SJSA1 (cell line): ENCODE measurements at regions not wholly inside any gene's neighbourhood (a gene's known extent, or its start where the extent isn't known, plus 50 kb on each side); places are given as distances from the start of the nearest gene placed in this dataset.
A peak's percentile ranks its signal among the peaks of the same experiment; 100 is the strongest.

Source experiments
- DNase-seq, 2 experiments: peaks; one replicate each; pipeline ENCODE4 v3.0.0-alpha.2; 2015 to 2020; ENCODE audit warnings: low spot score in 2 of 2, low read depth in 1 of 2
- H3K27ac ChIP-seq: fragments of 250-450 bp; sonication (Bioruptor Pico); 2 replicates; pipeline ENCODE4 v1.5.1; 2020; ENCODE audit warnings: mild to moderate bottlenecking, moderate library complexity
- H3K27me3 ChIP-seq: fragments of 250-450 bp; sonication (Bioruptor Pico); replicated peaks from 2 replicates; pipeline ENCODE4 v1.5.1; 2020; ENCODE audit warnings: mild to moderate bottlenecking, moderate library complexity
- H3K36me3 ChIP-seq: fragments of 250-450 bp; sonication (Bioruptor Pico); 2 replicates; pipeline ENCODE4 v1.5.1; 2020; ENCODE audit warnings: mild to moderate bottlenecking
- H3K4me1 ChIP-seq: fragments of 250-450 bp; sonication (Bioruptor Pico); replicated peaks from 2 replicates; pipeline ENCODE4 v1.6.1; 2021; ENCODE audit warnings: mild to moderate bottlenecking
- H3K4me3 ChIP-seq: fragments of 250-450 bp; sonication (Bioruptor Pico); 2 replicates; pipeline ENCODE4 v1.5.1; 2020; ENCODE audit warnings: mild to moderate bottlenecking
- H3K9me3 ChIP-seq: fragments of 250-450 bp; sonication (Bioruptor Pico); replicated peaks from 2 replicates; pipeline ENCODE4 v1.5.1; 2020; ENCODE audit warnings: mild to moderate bottlenecking

GRCh38 chr19:30762651-30763050, 390.5 kb downstream of the ZNF536 start:
- no peak overlapping the region for H3K4me3 ChIP-seq
- no peaks in the 10 kb centered on the region for H3K9me3 ChIP-seq
- H3K36me3 ChIP-seq: no peaks in the 10 kb centered on the region
- no peak overlapping the region for H3K27ac ChIP-seq
- no peaks in the 10 kb centered on the region; the same call in none of the 2 replicates for H3K27me3 ChIP-seq
- H3K4me1 ChIP-seq: no peaks in the 10 kb centered on the region
- DNase-seq: no peak

GRCh38 chr19:30760014-30760413, 387.8 kb downstream of the ZNF536 start:
- H3K4me1 ChIP-seq: no peaks in the 10 kb centered on the region
- H3K9me3 ChIP-seq: no peaks in the 10 kb centered on the region
- no peak overlapping the region for H3K4me3 ChIP-seq
- H3K27me3 ChIP-seq: no peaks in the 10 kb centered on the region; the same call in none of the 2 replicates
- DNase-seq: peak in 1 of 2 experiments; percentile 18
- no peaks in the 10 kb centered on the region for H3K36me3 ChIP-seq
- no peak overlapping the region for H3K27ac ChIP-seq

- Histone ChIP-seq H3K27me3 (no peaks in the 10 kb centered on the region; the same call in 1 of the 2 replicates), H3K4me1 (no peaks in the 10 kb centered on the region), H3K27ac (no peak overlapping the region), H3K9me3 (no peaks in the 10 kb centered on the region), H3K4me3 (no peak overlapping the region), H3K36me3 (no peaks in the 10 kb centered on the region)
- peak in 1 of 2 experiments; percentile 9 for DNase-seq
These were observed 385.8 kb downstream of the ZNF536 start for GRCh38 chr19:30757837-30758617.

- H3K4me1 ChIP-seq: no peaks in the 10 kb centered on the region
- H3K36me3 ChIP-seq: no peaks in the 10 kb centered on the region
- H3K9me3 ChIP-seq: no peaks in the 10 kb centered on the region
- no peaks in the 10 kb centered on the region; the same call in 1 of the 2 replicates for H3K27me3 ChIP-seq
- H3K27ac ChIP-seq: no peak overlapping the region
- H3K4me3 ChIP-seq: no peak overlapping the region
- peak in 1 of 2 experiments; percentile 13 for DNase-seq
These were observed 385.1 kb downstream of the ZNF536 start for GRCh38 chr19:30757104-30757836.

- Histone ChIP-seq H3K9me3 (no peaks in the 10 kb centered on the region), H3K4me1 (no peaks in the 10 kb centered on the region), H3K27me3 (no peaks in the 10 kb centered on the region), H3K4me3 (no peak overlapping the region), H3K27ac (no peak overlapping the region), H3K36me3 (no peaks in the 10 kb centered on the region)
- DNase-seq: peak in 1 of 2 experiments; percentile 18
These were observed 383.4 kb downstream of the ZNF536 start for GRCh38 chr19:30755581-30755980.

GRCh38 chr19:30754162-30754561, 382.0 kb downstream of the ZNF536 start:
- Histone ChIP-seq H3K27ac (no peak overlapping the region), H3K27me3 (no peaks in the 10 kb centered on the region), H3K9me3 (no peaks in the 10 kb centered on the region), H3K4me1 (no peaks in the 10 kb centered on the region), H3K4me3 (no peak overlapping the region), H3K36me3 (no peaks in the 10 kb centered on the region)
- no peak for DNase-seq

GRCh38 chr19:30752876-30753275, 380.7 kb downstream of the ZNF536 start:
- Histone ChIP-seq H3K36me3 (no peaks in the 10 kb centered on the region), H3K27ac (no peak overlapping the region), H3K27me3 (no peaks in the 10 kb centered on the region), H3K4me3 (no peak overlapping the region), H3K9me3 (no peaks in the 10 kb centered on the region; the same call in 1 of the 2 replicates), H3K4me1 (no peaks in the 10 kb centered on the region)
- DNase-seq: peak in 1 of 2 experiments; percentile 14

GRCh38 chr19:30752201-30752600, 380.0 kb downstream of the ZNF536 start:
- Histone ChIP-seq H3K27ac (no peak overlapping the region), H3K4me3 (no peak overlapping the region), H3K9me3 (no peaks in the 10 kb centered on the region; the same call in 1 of the 2 replicates), H3K36me3 (no peaks in the 10 kb centered on the region), H3K4me1 (no peaks in the 10 kb centered on the region), H3K27me3 (no peaks in the 10 kb centered on the region)
- peak in 1 of 2 experiments; percentile 3 for DNase-seq

GRCh38 chr19:30745476-30745985, 373.3 kb downstream of the ZNF536 start:
- peak in 1 of 2 experiments; percentile 18 for DNase-seq
- H3K36me3 ChIP-seq: no peaks in the 10 kb centered on the region
- H3K4me1 ChIP-seq: no peaks in the 10 kb centered on the region
- H3K9me3 ChIP-seq: no peaks in the 10 kb centered on the region; the same call in 1 of the 2 replicates
- no peaks in the 10 kb centered on the region for H3K27me3 ChIP-seq
- H3K27ac ChIP-seq: no peak overlapping the region
- no peak overlapping the region for H3K4me3 ChIP-seq

- H3K9me3 ChIP-seq: no peaks in the 10 kb centered on the region; the same call in 1 of the 2 replicates
- H3K27me3 ChIP-seq: no peaks in the 10 kb centered on the region
- no peak overlapping the region for H3K4me3 ChIP-seq
- no peak overlapping the region for H3K27ac ChIP-seq
- DNase-seq: peak in 1 of 2 experiments; percentile 23
- H3K4me1 ChIP-seq: no peaks in the 10 kb centered on the region
- no peaks in the 10 kb centered on the region for H3K36me3 ChIP-seq
These were observed 372.7 kb downstream of the ZNF536 start for GRCh38 chr19:30744741-30745475.

- Histone ChIP-seq H3K36me3 (no peaks in the 10 kb centered on the region), H3K4me3 (no peak overlapping the region), H3K27me3 (no peaks in the 10 kb centered on the region), H3K27ac (no peak overlapping the region), H3K4me1 (no peaks in the 10 kb centered on the region), H3K9me3 (no peaks in the 10 kb centered on the region; the same call in 1 of the 2 replicates)
- DNase-seq: peak in 1 of 2 experiments; percentile 32
These were observed 371.5 kb downstream of the ZNF536 start for GRCh38 chr19:30743702-30744101.

GRCh38 chr19:30743011-30743410, 370.8 kb downstream of the ZNF536 start:
- peak in 1 of 2 experiments; percentile 30 for DNase-seq
- H3K36me3 ChIP-seq: no peaks in the 10 kb centered on the region
- no peaks in the 10 kb centered on the region for H3K27me3 ChIP-seq
- H3K9me3 ChIP-seq: no peaks in the 10 kb centered on the region; the same call in 1 of the 2 replicates
- no peak overlapping the region for H3K4me3 ChIP-seq
- H3K27ac ChIP-seq: no peak overlapping the region
- H3K4me1 ChIP-seq: no peaks in the 10 kb centered on the region

GRCh38 chr19:30742406-30742938, 370.3 kb downstream of the ZNF536 start:
- no peaks in the 10 kb centered on the region for H3K4me1 ChIP-seq
- DNase-seq: no peak
- H3K27ac ChIP-seq: no peak overlapping the region

More at GRCh38 chr19:30742406-30742938, 370.3 kb downstream of the ZNF536 start:
- Histone ChIP-seq H3K36me3 (no peaks in the 10 kb centered on the region), H3K9me3 (no peaks in the 10 kb centered on the region), H3K4me3 (no peak overlapping the region), H3K27me3 (no peaks in the 10 kb centered on the region)
